Fibroblast of skin of right quadriceps (primary cell): ENCODE measurements at regions not wholly inside any gene's neighbourhood (a gene's known extent, or its start where the extent isn't known, plus 50 kb on each side); places are given as distances from the start of the nearest gene placed in this dataset.

Source experiments
- DNase-seq: peaks from one replicate; pipeline ENCODE4 v3.0.0-alpha.2; 2013

DNA sequence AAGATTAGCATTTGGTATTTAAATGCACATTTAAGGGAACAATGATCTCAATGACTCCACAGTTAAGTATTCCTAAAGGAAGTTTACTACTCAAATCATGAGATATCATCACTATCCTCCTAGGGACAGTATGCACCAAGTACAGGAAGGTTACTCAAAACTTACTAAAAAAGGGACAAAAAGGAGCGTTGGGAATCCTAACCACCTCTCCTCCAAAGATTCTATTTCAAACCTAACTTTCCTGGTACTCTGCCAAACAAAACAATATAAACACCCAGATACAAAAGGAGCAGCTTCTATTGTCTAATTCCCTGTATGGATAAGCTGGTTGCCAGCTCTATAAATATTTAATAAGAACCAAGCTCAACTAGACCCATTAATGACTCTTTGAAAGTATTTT lies 377.7 kb downstream of the NUAK1 start:
- DNase-seq, result peak; percentile 31

DNA sequence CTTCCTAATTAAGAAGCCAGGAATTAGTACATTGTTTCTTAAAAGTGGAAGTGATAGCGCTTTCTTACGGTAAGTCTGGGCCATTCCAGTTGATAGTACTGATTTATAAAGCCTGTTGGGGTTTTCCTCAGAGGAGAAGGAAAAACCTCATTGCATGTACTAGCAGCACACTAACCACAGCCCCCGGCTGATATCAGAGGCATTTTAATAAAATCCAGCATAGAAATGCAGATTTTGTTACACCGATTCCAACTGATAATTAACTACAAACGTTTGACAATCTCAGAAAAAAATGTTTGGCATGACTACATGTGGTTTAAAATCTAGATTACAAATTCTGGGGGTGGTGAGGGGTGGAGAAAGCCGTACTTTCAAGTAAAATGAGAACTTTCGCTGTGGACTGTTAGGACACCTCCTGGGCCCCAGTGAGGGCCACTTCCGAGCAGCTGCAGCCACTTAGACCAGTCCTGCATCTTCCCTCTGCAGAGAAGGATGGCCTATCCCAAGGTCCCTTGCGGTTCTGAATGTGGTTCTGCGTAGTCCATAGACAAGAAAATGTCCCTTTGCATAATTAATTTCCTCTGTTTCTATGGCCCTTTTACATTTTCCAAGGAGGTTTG lies 374.4 kb downstream of the NUAK1 start:
- peak; percentile 89 for DNase-seq

DNA sequence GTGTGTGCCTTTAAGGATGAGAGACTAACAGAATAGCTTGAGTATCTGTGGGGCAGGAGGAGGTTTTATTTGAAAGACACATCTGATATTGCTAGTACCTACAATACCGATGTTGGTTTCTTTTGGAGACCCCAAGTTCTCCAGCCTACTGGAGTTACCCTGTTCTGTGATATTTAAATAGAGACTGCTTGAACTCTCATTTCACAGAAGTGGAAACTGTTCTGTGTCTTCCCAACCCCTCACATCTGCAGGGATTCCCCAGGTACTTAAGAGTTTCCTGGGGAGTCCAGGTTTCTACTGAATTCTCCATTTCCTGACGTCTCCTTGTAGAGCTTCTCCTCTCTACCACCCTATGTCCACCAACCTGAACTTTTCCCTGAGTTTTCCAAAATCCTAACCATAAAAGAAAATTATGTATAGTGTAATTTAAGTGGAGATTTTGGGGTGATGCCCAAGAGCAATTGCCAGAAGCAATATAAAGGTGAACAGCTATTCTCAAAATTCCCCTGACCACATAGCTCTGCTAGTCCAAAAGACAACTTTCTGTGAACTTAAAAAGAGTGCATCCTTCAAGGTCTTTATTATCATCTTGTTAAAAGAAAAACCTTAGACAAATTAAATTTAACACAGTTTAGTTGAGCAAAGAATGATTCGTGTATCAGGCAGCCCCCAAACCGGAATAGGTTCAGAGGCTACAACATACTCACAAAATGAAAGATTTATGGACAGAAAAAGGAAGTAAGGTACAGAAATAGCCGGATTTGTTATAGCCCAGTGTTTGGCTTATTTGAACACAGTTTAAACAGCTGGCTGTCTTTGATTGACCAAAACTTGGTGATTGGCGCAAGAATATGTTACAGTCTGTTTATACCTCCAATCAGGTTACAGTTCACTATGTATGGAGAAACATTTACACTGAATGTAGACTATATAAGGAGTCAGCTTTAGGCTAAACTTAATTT lies 373.4 kb downstream of the NUAK1 start:
- DNase-seq, result peak; percentile 44

DNA sequence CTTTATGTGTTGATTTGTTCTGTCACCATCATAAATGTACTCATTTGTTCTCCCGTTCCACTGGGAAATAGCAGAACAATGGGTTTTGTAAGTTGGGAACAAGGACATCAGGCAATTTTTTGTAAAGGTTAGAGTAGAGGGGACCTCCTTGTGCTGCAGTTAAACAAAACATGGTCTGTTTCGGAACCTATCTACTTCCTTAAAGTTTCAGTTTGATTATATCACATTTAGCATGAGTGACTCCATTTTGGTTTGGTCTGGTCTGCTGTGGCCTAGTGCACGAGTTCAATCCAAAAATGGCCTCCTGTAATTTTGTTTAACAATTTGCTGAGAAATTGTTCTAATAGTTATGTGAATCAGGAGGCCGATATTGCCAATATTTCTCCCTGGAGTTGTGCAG lies 372.7 kb downstream of the NUAK1 start:
- DNase-seq, result no peak

DNA sequence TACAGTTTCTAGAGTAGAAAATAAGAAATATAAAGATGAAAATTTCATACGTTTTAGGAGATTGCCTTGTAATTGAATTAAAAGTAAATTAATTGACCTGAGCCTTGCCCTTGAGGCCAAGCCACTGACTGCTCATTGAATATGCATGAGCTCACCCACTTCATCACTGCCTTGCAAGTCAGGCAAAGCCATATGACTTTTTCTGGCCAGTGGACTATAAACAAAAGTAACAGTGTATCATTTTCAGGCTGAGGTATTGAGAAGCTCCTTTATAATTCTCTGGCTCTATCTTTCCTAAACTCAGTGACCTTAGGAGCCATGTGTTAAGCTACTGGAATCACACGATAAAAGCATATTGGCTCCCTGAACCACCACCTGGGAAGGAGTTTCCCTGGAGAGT lies 369.3 kb downstream of the NUAK1 start:
- no peak for DNase-seq

DNA sequence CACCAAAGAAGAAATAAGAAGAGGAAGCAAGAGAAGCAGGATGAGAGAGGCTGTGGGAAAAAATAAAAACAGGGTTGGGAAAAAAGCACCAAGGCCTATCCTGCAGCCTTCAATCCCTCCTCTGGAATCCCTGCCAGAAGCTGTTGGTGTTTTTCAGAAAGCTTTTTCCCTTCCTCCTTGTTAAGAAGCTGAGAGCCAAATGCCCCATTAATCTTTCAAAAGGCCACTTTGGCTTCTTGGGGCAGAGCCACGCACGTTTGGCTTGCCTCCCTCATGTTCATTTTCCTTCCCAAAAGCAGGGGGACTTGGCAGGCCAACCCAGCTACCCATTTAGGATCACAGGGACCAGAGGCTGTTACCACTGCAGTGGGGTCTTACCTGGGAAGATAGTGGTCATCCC lies 365.3 kb downstream of the NUAK1 start:
- DNase-seq, result no peak

DNA sequence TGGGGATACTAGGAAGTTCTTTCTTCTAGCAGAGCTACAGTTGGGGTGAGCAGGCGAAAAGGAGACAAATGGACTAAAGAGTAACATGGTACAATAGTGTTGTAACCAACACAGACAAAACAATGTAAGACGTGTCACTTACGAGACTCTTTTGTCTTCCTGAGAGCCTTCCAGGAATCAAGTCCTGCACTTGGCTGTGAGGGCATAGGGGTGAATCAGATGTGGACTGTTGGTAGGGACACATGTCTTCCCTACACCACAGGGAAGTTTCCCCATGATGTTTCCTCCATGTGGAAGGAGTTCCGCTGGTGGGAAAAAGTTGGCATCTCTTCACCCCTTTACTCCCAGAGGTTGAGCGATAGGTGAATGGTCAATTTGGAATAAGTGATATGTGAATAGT lies 364.7 kb downstream of the NUAK1 start:
- DNase-seq, result no peak

DNA sequence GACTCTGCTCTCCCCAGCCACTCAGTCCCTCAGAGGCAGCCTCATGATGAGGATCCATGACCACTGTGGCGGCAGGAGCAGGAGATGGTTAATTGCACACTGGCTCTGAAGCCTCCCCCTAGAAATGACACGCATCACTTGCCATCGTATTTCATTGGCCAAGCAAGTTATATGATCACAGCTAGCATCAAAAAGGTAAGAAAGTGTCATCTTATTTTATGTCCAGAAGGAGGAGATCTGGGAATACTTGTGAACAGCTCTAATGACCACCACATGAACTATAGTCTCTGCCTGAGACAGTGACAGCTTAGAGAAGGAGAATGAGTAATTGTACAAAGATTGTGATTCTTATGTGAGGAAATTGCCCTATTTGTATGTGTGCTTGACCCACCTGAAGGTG lies 363.4 kb downstream of the NUAK1 start:
- DNase-seq, result peak; percentile 60

DNA sequence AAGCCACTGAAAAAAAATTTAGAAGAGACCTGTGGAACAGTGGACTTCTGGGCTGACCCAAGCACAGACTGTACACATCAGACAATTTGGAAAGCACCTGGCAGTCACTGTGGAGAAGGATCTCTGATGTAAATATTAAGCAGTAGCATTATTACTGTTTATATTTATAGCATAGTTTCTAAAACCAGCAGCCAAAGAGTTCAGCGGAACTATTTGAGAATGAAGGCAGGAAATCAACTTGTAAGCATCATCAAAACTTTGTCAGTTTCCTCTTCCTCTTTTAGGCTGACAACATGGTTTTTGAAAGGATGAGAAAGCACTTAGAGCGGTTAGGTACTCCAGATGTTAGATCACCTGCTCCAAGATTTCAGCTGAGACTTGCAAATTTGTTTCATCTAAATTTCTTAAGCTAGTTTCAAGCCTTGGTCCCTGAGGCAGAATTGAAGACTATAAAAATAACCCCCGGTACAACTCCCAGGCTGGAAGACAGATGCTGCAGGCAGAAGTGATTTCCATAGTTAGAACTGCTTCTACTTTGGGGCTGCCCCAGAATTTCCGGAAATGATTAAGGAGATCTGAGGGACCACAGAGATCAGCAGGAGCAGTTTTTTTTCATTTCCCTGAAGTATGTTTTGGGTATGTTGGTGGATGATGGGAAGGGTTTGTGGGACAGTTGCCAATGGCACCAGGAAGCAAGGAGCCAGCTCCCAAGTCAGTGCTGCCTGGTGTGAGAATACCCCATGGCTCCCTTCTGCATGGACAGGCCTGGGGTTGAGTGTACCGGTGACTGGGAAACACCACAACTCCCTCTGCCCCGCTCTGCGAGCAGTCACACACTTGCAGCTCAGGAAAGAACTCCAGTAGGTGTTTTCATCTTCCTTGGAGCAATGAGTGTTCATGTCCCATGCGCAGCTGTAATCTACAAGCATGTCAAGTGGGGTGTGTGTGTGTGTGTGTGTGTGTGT lies 354.5 kb downstream of the NUAK1 start:
- DNase-seq, result peak; percentile 18

DNA sequence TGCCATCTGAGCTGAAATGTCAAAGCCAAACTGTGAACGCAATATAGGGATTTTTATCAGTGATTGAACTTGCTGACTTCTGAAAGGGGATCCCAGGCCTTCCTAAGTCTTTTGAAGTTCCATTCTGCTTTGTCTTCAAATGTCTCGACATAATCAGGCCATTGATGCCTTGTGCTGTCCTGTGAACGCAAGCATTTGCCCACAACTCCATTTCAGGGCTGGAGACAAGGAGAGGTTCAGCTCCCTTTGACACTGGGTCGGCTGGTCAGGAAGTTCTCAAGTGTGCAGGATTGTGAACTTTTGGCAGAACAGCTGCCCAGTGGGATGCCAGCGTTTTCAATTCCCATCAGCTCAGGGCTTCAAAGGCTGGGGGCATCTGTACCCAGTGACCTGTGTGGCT lies 345.3 kb downstream of the NUAK1 start:
- DNase-seq, result no peak

DNA sequence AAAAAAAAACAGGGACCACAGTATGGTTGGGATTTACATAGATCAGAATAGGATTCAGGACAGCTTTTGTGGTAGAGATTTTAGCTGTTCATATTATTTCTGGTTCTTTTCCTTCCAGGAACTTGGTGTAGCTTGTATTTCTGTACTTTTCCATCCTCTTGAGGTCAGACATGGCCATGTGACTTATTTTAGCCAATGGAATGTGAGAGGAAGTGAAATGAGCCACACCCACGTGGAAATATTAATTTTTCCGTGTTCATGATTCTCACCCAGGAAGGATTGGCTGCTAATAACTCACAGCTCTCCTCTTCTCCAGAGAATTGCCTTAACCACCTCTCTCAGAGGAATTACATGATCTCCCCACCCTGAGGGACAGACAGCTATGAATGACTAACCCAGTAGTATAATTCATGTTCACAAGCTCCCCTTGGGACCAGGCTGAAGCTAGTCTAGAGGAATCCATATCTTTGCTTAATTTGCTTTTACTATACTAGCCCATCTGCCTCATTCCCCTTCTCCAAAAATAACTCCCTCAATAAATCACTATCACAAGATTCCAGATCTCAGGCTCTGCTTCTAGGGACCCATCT lies 340.4 kb downstream of the NUAK1 start:
- DNase-seq, result peak; percentile 63

DNA sequence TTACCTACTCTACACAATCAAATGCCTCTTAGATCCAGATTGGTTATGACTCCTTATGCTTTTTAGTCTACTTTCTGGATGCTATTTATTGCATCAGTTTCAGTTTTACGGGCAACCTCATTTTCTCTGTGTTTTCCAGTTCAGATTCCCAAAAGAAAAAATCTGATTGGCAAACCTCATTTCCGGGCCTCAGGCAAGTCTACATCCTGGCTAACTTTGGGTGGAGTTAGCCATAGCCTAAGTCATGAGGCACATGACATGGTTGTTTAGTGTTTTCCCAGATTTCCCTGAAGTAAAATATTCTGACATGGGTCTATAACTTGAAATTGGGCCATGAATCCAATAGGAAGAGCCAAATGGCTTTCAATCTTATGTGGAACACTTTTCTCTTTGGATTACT lies 339.7 kb downstream of the NUAK1 start:
- DNase-seq, result no peak

DNA sequence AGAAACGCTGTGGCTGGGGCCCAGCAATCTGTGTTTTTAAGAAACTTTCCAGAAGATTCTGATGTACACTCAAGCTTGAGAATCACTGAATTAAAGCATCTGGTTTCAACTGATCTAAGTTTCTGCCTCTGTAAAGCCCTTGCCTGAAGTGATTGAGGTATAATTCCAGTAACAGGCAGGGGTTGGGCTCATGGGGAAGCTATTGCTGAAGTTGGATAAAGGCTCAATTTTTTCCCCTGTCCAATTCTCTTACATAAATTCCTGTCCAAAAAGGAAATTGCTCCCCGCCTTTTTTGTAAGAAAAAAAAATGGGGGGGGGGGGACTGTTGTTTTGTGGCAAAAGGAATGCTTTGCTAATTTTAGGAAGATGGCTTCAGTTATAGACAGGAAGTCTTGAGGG lies 337.4 kb downstream of the NUAK1 start:
- DNase-seq, result peak; percentile 17

DNA sequence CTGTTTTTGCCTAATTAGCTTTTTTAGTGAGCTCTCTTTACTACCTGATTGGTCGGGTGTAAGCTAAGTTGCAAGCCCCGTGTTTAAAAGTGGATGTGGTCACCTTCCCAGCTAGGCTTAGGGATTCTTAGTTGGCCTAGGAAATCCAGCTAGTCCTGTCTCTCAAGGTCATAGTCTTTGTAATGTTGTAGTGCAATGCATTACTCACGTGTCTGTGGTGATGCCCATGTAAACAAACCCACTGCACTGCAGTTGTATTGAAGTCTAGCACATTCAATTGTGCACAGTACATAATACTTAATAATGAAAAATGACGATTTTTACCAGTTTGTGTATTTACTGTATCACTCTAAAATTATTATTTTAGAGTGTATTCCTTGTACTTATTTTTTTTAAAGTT lies 335.5 kb downstream of the NUAK1 start:
- DNase-seq, result no peak

DNA sequence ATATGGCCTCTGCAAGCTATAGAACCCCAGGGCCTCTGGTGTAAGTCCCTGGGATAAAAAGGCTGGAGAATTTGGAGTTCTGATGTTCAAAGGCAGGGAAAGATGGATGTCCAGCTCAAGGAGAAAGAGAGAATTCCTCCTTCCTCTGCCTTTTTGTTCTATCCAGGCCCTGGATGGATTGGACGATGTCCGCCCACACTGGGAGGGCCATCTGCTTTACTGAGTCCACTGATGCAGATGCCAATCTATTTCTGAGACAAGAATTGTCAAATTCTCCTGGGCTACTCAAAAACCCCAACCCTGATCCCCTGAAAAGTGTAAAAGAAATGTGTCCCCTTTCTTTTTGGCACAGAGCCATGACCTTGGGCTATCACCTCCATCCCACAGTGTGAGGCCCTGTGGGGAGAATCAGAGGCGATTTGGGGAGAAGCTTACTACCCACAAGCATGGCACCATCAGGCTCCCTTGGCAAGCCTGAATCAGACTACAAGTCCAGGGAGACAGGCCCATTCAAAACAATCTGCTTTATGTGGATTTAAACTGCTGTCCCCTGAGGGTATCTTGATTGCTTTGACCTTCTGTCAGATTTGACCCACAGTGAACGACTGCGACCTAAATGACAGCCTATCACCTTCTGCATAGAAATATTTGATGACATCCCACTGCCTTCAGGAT lies 334.0 kb downstream of the NUAK1 start:
- no peak for DNase-seq

DNA sequence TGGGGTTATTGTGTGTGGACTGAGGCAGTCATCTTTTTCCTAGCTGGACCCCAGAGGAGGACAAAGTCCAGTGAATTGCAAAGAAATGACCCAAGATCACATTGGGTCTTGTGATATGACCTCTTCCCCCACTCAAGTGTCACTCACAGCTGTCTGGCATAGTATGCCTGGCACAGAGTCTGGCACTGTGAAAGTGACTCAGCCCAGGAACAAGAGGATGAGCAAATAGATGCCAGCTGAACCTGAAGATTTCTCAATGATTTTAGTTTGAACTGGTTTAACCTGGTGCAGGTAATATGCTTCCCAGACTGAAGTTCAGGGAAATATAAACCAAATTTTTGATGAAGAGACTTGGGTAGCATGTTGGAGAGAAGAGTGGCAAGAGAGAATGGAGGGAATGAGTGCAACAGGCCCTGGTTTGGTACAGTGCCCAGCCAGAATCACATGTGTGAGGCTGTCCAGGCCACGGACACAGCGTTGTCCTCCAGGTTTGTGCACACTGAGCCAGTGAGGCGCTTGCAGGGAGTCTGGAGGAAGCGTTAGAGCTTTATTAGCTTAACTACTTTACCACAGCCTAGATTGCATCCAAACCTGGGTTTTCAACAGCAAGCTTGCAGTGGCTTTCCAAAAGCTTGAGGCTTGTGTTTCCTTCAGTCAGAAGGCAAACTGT lies 332.9 kb downstream of the NUAK1 start:
- DNase-seq, result no peak

DNA sequence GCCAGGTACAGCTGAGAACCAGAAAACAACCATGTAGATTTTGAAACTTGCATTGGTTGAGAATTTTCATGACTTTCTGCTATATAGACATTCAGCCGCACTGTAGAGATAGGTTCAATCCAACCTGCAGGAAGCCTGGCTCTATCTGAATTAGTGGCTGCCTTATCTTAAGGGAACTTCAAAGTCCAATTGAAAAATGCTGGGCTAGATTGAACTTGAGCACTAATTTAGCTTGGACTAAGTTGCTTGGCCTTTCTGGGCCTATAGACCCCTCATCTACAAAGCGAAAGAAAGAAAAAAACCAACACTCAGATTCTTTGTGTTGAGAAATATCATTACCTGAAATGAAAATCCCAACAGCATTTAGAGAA lies 332.4 kb downstream of the NUAK1 start:
- DNase-seq, result no peak

DNA sequence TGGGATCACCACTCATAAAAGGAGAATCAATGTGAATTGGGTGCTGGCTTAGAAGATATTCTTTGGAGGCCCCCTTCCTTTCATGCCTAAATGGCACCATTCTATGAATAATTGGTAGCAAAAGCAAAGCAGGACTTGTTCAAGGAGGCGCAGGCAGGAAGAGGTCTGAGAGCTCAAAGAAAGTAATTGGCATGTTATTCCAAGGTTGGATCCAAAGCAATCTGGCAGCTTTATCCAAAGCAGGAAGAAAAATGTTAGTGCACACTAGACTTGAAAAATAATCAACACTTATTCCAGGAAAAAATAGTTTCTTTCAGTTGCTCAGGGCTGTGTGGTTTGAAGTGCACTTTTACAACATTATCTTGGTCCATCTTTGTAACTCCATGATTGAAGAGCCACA lies 326.4 kb downstream of the NUAK1 start:
- no peak for DNase-seq

DNA sequence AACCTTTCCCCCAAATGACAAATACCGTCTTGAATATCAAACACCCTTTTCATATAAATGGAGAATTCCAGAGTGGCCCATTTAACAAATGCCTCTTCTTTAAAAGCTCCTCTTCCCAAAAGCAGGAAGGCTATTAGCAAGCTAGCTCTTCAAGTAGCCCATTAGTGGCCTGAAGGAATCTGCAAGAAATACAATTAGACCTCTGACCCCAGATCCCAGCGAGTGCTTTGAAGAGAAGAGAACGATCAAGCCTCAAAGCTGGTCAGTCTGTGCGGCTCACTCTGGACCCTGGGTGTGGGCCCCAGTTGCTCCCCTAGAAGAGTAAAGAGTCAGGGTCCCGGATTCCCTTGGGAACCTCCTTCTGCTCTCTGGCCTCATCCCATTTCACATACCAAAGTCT lies 325.6 kb downstream of the NUAK1 start:
- no peak for DNase-seq

DNA sequence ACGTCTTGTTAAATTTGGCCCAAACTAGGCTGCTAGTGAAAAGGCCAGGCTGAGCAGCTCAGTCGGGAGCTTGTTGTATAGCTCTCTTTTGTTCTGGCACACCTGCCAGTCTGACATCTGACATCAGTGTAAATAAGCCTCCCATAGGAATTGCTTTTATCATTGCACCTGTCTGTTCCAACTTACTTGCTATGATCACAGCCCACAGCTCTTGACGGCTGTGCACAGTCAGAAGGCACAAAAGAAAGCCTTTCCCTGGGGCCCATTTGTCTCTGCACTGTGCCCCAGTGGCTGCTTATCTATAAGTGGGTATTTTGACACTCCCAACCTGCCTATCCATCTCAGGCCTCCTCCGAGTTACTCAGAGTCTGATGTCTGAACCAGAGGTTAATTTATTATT lies 324.5 kb downstream of the NUAK1 start:
- DNase-seq, result no peak

DNA sequence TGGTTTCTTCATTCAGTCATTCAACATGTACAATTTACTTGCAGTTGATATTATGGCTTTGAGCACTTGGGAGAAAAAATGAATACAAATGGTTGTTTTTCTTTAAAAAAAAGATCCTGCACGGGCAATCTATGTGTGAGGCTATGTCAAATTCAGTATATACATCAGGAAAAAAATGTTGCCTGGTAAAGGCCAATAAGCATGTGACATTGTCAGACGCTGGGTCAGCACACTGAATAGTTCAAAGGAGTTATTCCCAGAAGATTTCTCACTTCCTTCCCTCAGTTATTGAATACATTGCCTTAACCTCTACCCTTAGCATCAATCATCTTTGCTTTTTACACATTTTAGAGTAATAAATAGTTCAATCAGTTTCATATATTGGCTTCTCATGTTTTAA lies 319.2 kb downstream of the NUAK1 start:
- no peak for DNase-seq
